Posterior vena cava (tissue), 2 donors: ENCODE measurements at regions not wholly inside any gene's neighbourhood (a gene's known extent, or its start where the extent isn't known, plus 50 kb on each side); places are given as distances from the start of the nearest gene placed in this dataset.

Experiments used
- DNase-seq: peaks from one replicate; pipeline ENCODE4 v3.0.0-alpha.2; 2020; ENCODE audit warnings: low spot score
- intact Hi-C, 2 donors: fragments of 100-400 bp; cut with DNase I; formaldehyde crosslinking; loops; one replicate each; pipeline versions ENCODE4 v1.14.1 to v1.14.2; 2022 to 2023
- donor health status: DM: yes; HTN: yes; CAD: no.
- donor health status: DM: yes; HTN: yes; CAD: no.

GRCh38 chr3:127464642-127465041 lies 125.9 kb downstream of the TPRA1 start:
- no peak for DNase-seq
- intact Hi-C loops, result no loop called here

- DNase-seq, result no peak
- intact Hi-C loops, result no loop called here
These were observed 128.3 kb downstream of the TPRA1 start for GRCh38 chr3:127462111-127462655.

- no peak for DNase-seq
- intact Hi-C loops, result no loop called here
These were observed 129.1 kb downstream of the TPRA1 start for GRCh38 chr3:127461286-127461910.

- DNase-seq, result peak; percentile 7
- intact Hi-C loops, result loop anchor here (5.0 kb wide), 4 partner anchors 458 to 783 kb away; partner anchors contain the start of gene PLXNA1 (in 1 of the 2)
These were observed 130.6 kb downstream of the TPRA1 start for GRCh38 chr3:127459891-127460290.

- DNase-seq, result peak; percentile 67
- intact Hi-C loops, result loop anchor here (5.0 kb wide), 4 partner anchors 457 to 782 kb away; partner anchors contain the start of gene PLXNA1 (in 1 of the 2)
These were observed 131.6 kb downstream of the TPRA1 start for GRCh38 chr3:127458696-127459604.

- DNase-seq, result peak; percentile 56
- intact Hi-C loops, result loop anchor here (5.0 kb wide), 4 partner anchors 455 to 780 kb away; partner anchors contain the start of gene PLXNA1 (in 1 of the 2)
These were observed 132.9 kb downstream of the TPRA1 start for GRCh38 chr3:127457546-127458145.

- DNase-seq, result peak; percentile 83
- intact Hi-C loops, result loop anchor here (5.0 kb wide), 4 partner anchors 455 to 780 kb away; partner anchors contain the start of gene PLXNA1 (in 1 of the 2)
These were observed 133.4 kb downstream of the TPRA1 start for GRCh38 chr3:127457094-127457475.

- peak; percentile 79 for DNase-seq
- intact Hi-C loops, result loop anchor here (5.0 kb wide), 4 partner anchors 454 to 779 kb away; partner anchors contain the start of gene PLXNA1 (in 1 of the 2)
These were observed 134.0 kb downstream of the TPRA1 start for GRCh38 chr3:127456471-127457093.

- intact Hi-C loops, result loop anchor here (5.0 kb wide), 4 partner anchors 453 to 778 kb away; partner anchors contain the start of gene PLXNA1 (in 1 of the 2)
- peak; percentile 91 for DNase-seq
These were observed 134.7 kb downstream of the TPRA1 start for GRCh38 chr3:127455541-127456450.

GRCh38 chr3:127454968-127455367 lies 135.6 kb downstream of the TPRA1 start:
- intact Hi-C loops, result loop anchor here (5.0 kb wide), 4 partner anchors 453 to 778 kb away; partner anchors contain the start of gene PLXNA1 (in 1 of the 2)
- peak; percentile 51 for DNase-seq

GRCh38 chr3:127454051-127454450 lies 136.5 kb downstream of the TPRA1 start:
- peak; percentile 45 for DNase-seq
- intact Hi-C loops, result no loop called here

GRCh38 chr3:127452321-127452821 lies 138.2 kb downstream of the TPRA1 start:
- intact Hi-C loops, result no loop called here
- DNase-seq, result peak; percentile 60

- DNase-seq, result peak; percentile 26
- intact Hi-C loops, result no loop called here
These were observed 139.2 kb downstream of the TPRA1 start for GRCh38 chr3:127451321-127451720.

- intact Hi-C loops, result no loop called here
- peak; percentile 45 for DNase-seq
These were observed 140.2 kb downstream of the TPRA1 start for GRCh38 chr3:127450331-127450730.

GRCh38 chr3:127449486-127450212 lies 140.9 kb downstream of the TPRA1 start:
- DNase-seq, result peak; percentile 66
- intact Hi-C loops, result no loop called here

GRCh38 chr3:127448671-127449070 lies 141.9 kb downstream of the TPRA1 start:
- DNase-seq, result peak; percentile 68
- intact Hi-C loops, result no loop called here

- intact Hi-C loops, result no loop called here
- no peak for DNase-seq
These were observed 142.4 kb downstream of the TPRA1 start for GRCh38 chr3:127448161-127448561.
